ENCODE measurements at regions not wholly inside any gene's neighbourhood (a gene's known extent, or its start where the extent isn't known, plus 50 kb on each side); places are given as distances from the start of the nearest gene placed in this dataset.

GRCh38 chr16:62853887-62854286 lies 817.6 kb upstream of the CDH8 start:
- H3K4me2 ChIP-seq: no peak overlapping the region
- no peaks in the 10 kb centered on the region for H3K27me3 ChIP-seq
- no peaks in the 10 kb centered on the region for H3K36me3 ChIP-seq
- H3K4me1 ChIP-seq: no peaks in the 10 kb centered on the region
- no peaks in the 10 kb centered on the region for H3K9me3 ChIP-seq
- no peak overlapping the region for H3K9ac ChIP-seq
- H3K4me3 ChIP-seq: no peak overlapping the region
- no peak overlapping the region for H3K27ac ChIP-seq
- no peaks in the 10 kb centered on the region for H4K20me1 ChIP-seq
- no peak for TF ChIP-seq Cebpa-rat (IDR thresholded peaks at IDR 0.05)

GRCh38 chr16:62846399-62847057 lies 810.3 kb upstream of the CDH8 start:
- Histone ChIP-seq H3K9me3 (no peaks in the 10 kb centered on the region), H3K4me1 (no peaks in the 10 kb centered on the region), H4K20me1 (no peaks in the 10 kb centered on the region), H3K4me3 (no peak overlapping the region), H3K36me3 (no peaks in the 10 kb centered on the region), H3K4me2 (no peak overlapping the region), H3K9ac (no peak overlapping the region), H3K27ac (no peak overlapping the region), H3K27me3 (no peaks in the 10 kb centered on the region)
- TF ChIP-seq Cebpa-rat (IDR thresholded peaks at IDR 0.05): no peak

DNA sequence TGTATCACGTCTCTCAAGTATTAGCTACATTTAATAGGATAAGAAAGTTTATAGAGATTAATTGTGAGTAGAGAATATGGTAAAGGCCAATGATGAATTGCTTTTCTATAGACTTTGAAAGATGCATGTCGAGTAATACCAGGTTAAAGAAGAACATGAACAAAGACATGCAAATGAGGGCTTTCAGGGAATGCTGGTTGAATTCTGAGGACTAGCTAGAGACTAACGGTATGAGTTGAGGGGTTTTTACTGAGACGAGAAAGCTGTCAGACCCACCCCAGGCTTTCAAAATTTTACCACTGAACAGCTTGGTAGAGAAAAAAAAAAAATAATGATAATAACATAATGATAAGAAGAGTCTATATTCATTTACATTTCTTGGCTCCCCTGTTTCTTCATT lies 796.0 kb upstream of the CDH8 start:
- TF ChIP-seq Cebpa-rat (IDR thresholded peaks at IDR 0.05): no peak
- Histone ChIP-seq H3K27ac (no peak overlapping the region), H3K4me2 (no peak overlapping the region), H3K4me1 (no peaks in the 10 kb centered on the region), H3K9ac (no peak overlapping the region), H3K4me3 (no peak overlapping the region), H4K20me1 (no peaks in the 10 kb centered on the region), H3K27me3 (no peaks in the 10 kb centered on the region), H3K9me3 (no peaks in the 10 kb centered on the region), H3K36me3 (no peaks in the 10 kb centered on the region)

- Histone ChIP-seq H3K4me2 (no peak overlapping the region), H3K27me3 (no peaks in the 10 kb centered on the region), H3K9me3 (no peaks in the 10 kb centered on the region), H3K9ac (no peak overlapping the region), H3K4me1 (no peaks in the 10 kb centered on the region), H3K27ac (no peak overlapping the region), H3K36me3 (no peaks in the 10 kb centered on the region), H3K4me3 (no peak overlapping the region), H4K20me1 (no peaks in the 10 kb centered on the region)
- no peak for TF ChIP-seq Cebpa-rat (IDR thresholded peaks at IDR 0.05)
Observed at GRCh38 chr16:62831235-62831850, 795.1 kb upstream of the CDH8 start.

- no peaks in the 10 kb centered on the region for H4K20me1 ChIP-seq
- H3K27ac ChIP-seq: no peak overlapping the region
- no peak for TF ChIP-seq Cebpa-rat (IDR thresholded peaks at IDR 0.05)
- H3K27me3 ChIP-seq: no peaks in the 10 kb centered on the region
- no peaks in the 10 kb centered on the region for H3K9me3 ChIP-seq
- no peak overlapping the region for H3K4me3 ChIP-seq
- no peak overlapping the region for H3K4me2 ChIP-seq
- no peaks in the 10 kb centered on the region for H3K36me3 ChIP-seq
- H3K4me1 ChIP-seq: no peaks in the 10 kb centered on the region
- no peak overlapping the region for H3K9ac ChIP-seq
Observed at GRCh38 chr16:62829607-62830006, 793.4 kb upstream of the CDH8 start.

GRCh38 chr16:62829084-62829483 lies 792.8 kb upstream of the CDH8 start:
- Histone ChIP-seq H3K4me3 (no peak overlapping the region), H3K27ac (no peak overlapping the region), H4K20me1 (no peaks in the 10 kb centered on the region), H3K9ac (no peak overlapping the region), H3K9me3 (no peaks in the 10 kb centered on the region), H3K4me1 (no peaks in the 10 kb centered on the region), H3K27me3 (no peaks in the 10 kb centered on the region), H3K36me3 (no peaks in the 10 kb centered on the region), H3K4me2 (no peak overlapping the region)
- no peak for TF ChIP-seq Cebpa-rat (IDR thresholded peaks at IDR 0.05)

DNA sequence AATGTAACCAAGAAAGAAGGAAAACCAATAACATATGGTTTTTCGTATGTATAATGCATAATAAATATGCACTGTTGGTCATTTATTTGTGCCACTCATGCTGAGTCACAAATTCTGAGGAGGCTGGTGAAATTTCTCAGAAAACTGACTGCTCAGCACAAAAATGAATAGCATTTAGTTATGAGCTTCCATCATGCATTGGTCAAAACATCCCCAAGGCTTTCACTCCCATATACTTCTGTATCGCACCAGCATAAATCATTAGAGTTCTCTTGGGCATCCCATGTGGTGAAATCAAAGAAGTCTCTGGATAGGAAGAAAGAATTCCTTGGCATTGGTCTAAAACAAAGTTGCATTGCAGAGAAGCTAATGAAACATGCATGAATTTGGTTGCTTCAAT lies 785.6 kb upstream of the CDH8 start:
- H3K9ac ChIP-seq: no peak overlapping the region
- H3K36me3 ChIP-seq: no peaks in the 10 kb centered on the region
- H3K4me1 ChIP-seq: no peaks in the 10 kb centered on the region
- H4K20me1 ChIP-seq: no peaks in the 10 kb centered on the region
- H3K9me3 ChIP-seq: no peaks in the 10 kb centered on the region
- H3K4me2 ChIP-seq: no peak overlapping the region
- no peak overlapping the region for H3K4me3 ChIP-seq
- H3K27me3 ChIP-seq: no peaks in the 10 kb centered on the region
- H3K27ac ChIP-seq: no peak overlapping the region
- TF ChIP-seq Cebpa-rat (IDR thresholded peaks at IDR 0.05): no peak

GRCh38 chr16:62816971-62817519 lies 780.8 kb upstream of the CDH8 start:
- TF ChIP-seq Cebpa-rat (IDR thresholded peaks at IDR 0.05): no peak
- Histone ChIP-seq H3K9me3 (no peaks in the 10 kb centered on the region), H3K4me2 (no peak overlapping the region), H3K4me1 (no peaks in the 10 kb centered on the region), H3K36me3 (no peaks in the 10 kb centered on the region), H4K20me1 (no peaks in the 10 kb centered on the region), H3K9ac (no peak overlapping the region), H3K4me3 (no peak overlapping the region), H3K27me3 (no peaks in the 10 kb centered on the region), H3K27ac (no peak overlapping the region)

GRCh38 chr16:62814891-62815290 lies 778.7 kb upstream of the CDH8 start:
- no peaks in the 10 kb centered on the region for H3K4me1 ChIP-seq
- H3K4me3 ChIP-seq: no peak overlapping the region
- no peak overlapping the region for H3K27ac ChIP-seq
- no peaks in the 10 kb centered on the region for H4K20me1 ChIP-seq
- TF ChIP-seq Cebpa-rat (IDR thresholded peaks at IDR 0.05): no peak
- H3K36me3 ChIP-seq: no peaks in the 10 kb centered on the region
- H3K9ac ChIP-seq: no peak overlapping the region
- no peak overlapping the region for H3K4me2 ChIP-seq
- no peaks in the 10 kb centered on the region for H3K9me3 ChIP-seq
- no peaks in the 10 kb centered on the region for H3K27me3 ChIP-seq

GRCh38 chr16:62805221-62805857 lies 769.1 kb upstream of the CDH8 start:
- Histone ChIP-seq H4K20me1 (no peaks in the 10 kb centered on the region), H3K4me2 (no peak overlapping the region), H3K9me3 (no peaks in the 10 kb centered on the region), H3K36me3 (no peaks in the 10 kb centered on the region), H3K4me3 (no peak overlapping the region), H3K4me1 (no peaks in the 10 kb centered on the region), H3K27me3 (no peaks in the 10 kb centered on the region), H3K27ac (no peak overlapping the region), H3K9ac (no peak overlapping the region)
- no peak for TF ChIP-seq Cebpa-rat (IDR thresholded peaks at IDR 0.05)

Measured in BLaER1 (cell line).